NCI-H146 treated with DMSO at 0.1 percent for 48 hours (cell line): ENCODE measurements at regions not wholly inside any gene's neighbourhood (a gene's known extent, or its start where the extent isn't known, plus 50 kb on each side); places are given as distances from the start of the nearest gene placed in this dataset.
"Not testable (repeated sequence)": the region's sequence is repeated elsewhere in the genome, so short reads cannot be mapped to it uniquely, and the experiment has no call there.

Source experiments
- DNase-seq: peaks from one replicate; lab custom pipeline; 2025; ENCODE audit not compliant: unreplicated experiment; lab: John Stamatoyannopoulos, UW

DNA sequence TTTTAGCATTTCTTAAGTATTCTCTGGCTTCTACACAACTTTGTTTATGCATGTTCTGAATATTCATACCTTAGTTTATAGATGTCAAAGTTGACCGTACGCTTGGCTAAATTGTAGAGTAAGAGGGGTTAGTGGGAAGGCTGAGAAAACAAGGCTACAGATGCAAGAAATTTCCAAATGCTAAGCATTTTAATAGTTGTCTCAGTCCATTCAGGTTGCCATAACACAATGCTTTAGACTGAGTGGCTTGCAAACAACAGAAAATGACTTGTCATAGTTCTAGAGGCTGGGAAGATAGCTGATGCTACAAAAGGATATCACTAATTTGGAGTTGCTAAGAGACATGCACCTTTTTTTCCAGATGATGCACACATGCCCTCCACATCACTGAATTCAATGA, 53.0 kb upstream of the C1QTNF3 start:
- not testable (repeated sequence) for DNase-seq

GRCh38 chr5:34099891-34100290, 56.9 kb upstream of the C1QTNF3 start:
- DNase-seq = not testable (repeated sequence)

DNA sequence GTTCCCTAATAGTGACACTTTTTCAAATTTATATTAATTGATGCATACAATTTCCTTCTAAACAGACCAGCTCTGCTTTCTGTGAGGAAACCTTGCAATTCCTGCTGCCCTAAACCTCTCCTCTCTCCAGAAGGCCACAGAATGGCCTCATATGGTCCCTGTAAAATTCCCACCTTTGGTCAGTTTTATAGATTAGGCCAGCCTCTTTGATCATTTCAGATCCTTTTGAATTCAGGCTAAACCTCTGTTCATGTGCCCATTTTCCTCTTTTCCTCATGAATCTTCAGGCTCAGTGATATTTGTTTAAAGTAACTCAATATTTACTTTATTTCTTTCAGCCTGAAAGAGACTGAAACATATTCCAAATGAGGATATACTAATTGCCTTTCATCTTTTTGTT, 58.6 kb upstream of the C1QTNF3 start:
- not testable (repeated sequence) for DNase-seq

DNA sequence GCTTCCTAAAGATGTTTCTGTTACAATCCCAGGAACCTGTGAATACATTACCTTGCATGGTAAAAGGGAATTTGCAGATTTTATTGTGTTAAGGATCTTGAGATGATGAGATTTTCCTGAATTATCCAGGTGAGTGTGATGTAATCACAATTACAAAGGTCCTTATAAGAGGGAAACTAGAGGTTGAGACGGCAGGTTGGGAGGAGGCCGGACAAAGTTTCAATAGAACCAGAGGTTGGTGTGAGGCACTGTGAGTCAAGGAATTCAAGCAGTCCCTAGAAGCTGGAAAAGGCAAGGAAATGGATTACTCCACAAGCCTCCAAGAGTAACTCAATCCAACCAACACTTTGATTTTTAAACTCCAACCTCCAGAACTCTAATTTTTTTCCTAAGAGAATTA, 65.9 kb upstream of the C1QTNF3 start:
- DNase-seq = not testable (repeated sequence)

DNA sequence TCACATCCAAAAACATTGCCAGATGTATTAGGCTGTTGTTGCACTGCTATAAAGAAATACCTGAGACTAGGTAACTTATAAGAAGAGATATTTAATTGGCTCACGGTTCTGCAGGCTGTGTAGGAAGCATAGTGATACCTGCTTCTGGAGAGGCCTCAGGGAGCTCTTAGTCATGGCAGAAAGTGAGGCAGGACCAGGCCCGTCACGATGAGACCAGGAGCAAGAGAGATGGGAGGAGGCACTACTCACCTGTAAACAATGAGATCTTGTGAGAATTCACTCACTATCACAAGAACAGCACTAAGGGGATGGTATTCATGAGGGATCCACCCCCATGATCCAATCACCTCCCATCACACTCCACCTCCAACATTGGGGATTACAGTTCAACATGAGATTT, 81.3 kb upstream of the C1QTNF3 start:
- DNase-seq = not testable (repeated sequence)

GRCh38 chr5:34125354-34125753, 82.3 kb upstream of the C1QTNF3 start:
- DNase-seq = not testable (repeated sequence)

- DNase-seq = not testable (repeated sequence)
Observed at GRCh38 chr5:34126741-34127140, 83.7 kb upstream of the C1QTNF3 start.

- DNase-seq = not testable (repeated sequence)
Observed at GRCh38 chr5:34127818-34128217, 84.8 kb upstream of the C1QTNF3 start.

DNA sequence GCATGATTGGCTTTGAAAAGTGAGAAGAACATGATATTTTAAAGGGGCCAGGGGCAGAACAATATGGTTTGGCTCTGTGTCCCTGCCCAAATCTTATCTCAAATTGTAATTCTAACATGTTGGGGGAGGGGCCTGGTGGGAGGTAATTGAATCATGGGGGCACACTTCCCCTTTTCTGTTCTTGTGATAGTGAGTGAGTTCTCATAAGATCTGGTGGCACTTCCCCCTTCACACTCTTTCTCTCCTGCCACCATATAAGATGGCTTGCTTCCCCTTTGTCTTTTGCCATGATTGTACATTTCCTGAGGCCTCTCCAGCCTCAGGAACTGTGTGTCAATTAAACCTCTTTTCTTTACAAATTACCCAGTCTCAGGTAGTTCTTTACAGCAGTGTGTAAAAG, 85.9 kb upstream of the C1QTNF3 start:
- DNase-seq = not testable (repeated sequence)

- not testable (repeated sequence) for DNase-seq
Observed at GRCh38 chr5:34154988-34155387, 112.0 kb upstream of the C1QTNF3 start.

GRCh38 chr5:34156703-34157414, 113.8 kb upstream of the C1QTNF3 start:
- DNase-seq = not testable (repeated sequence)

DNA sequence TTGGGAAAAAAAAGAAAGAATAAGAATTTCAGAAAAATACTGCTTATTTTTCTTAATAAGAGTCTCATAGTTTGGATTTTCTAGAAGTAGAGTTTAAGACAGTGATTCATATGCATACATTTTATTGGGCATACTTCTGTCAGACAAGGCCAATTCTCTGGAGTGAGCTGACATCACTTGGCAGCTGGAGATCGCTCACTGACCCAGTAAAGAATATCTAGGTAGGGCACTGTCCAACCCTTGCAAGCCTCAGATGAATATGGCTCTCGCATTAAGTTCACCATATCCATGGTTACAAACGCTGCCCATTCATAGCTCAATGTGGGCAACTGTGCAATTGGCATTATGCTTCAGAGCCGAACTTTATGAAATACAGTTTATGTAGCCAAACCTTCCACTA, 117.9 kb upstream of the C1QTNF3 start:
- DNase-seq = not testable (repeated sequence)

- DNase-seq = not testable (repeated sequence)
Observed at GRCh38 chr5:34171398-34171797, 128.4 kb upstream of the C1QTNF3 start.

DNA sequence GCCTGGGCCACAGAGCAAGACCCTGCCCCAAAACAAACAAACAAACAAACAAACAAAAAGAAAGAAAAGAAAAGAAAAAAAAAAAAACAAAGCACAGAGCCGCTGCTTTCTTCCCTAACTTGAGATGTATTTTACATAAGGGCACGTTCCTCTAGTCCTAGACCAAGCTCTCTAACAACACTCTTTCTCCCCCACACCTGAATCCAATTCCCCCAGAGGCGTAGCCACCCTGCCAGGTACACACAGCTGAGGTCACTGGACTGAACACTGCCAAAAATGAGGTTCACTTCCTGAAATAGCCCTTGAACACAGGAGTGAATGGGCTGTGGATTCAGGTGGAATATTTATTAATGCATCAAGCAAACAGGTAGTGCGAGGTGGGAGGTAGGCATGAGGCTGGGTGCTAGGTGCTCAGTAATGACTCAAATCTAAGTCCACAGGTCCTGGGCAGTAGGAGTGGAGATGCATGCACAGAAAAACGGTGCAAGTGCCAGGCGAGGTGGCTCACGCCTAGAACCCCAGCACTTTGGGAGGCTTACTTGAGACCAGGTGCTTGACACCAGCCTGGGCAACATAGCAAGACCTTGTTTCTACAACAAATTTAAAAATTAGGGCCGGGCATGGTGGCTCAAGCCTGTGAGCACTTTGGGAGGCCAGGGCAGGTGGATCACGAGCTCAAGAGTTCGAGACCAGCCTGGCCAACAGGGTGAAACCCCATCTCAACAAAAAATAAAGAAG, 136.6 kb upstream of the C1QTNF3 start:
- DNase-seq = not testable (repeated sequence)

DNA sequence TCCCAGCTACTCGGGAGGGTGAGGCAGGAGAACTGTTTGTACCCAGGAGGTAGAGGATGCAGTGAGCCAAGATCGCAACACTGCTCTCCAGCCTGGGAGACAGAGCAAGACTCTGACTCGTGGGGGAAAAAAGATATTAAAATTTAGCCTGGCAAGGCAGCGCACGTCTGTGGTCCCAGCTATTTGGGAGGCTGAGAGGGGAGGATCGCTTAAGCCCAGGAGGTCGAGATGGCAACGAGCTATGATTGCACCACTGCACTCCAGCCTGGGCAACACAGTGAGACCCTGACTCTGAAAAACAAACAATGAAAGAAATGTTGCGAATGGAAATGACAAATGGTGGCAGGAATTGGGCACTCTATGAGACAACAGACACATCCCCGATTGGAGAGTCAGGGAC, 137.2 kb upstream of the C1QTNF3 start:
- not testable (repeated sequence) for DNase-seq

- not testable (repeated sequence) for DNase-seq
Observed at GRCh38 chr5:34180940-34181614, 138.1 kb upstream of the C1QTNF3 start.

DNA sequence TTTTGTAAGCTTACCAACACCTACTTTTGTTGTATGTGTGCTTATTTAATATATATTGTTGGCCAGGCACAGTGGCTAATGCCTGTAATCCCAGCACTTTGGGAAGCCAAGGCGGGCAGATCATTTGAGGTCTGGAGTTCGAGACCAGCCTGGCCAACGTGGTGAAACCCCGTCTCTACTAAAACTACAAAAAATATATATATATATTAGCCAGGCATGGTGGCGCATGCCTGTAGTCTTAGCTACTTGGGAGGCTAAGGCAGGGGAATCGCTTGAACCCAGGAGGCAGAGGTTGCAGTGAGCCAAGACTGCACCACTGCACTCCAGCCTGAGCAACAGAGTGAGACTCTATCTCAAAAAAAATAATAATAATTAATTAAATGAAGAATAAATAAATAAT, 142.0 kb upstream of the C1QTNF3 start:
- DNase-seq = not testable (repeated sequence)

GRCh38 chr5:34185572-34185971, 142.6 kb upstream of the C1QTNF3 start:
- DNase-seq = not testable (repeated sequence)

DNA sequence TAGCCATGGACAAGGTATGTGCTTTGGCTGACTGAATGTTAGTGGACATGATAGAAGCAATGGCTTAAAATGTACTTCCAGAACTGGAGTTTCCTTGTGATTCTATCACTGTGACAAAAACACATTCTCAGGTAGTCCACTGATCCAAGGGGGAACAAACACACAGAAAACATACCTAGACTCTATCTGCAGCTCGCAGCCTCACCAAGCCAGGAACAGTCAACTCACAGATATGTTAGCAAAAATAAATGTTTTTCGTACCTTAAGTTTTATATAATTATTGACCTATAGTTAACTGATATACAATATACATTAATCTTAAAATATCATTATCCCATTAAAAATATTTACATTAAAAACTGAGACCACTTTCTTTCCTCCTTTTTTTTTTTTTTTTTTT, 143.1 kb upstream of the C1QTNF3 start:
- DNase-seq = not testable (repeated sequence)

GRCh38 chr5:34186865-34187264, 143.9 kb upstream of the C1QTNF3 start:
- not testable (repeated sequence) for DNase-seq

GRCh38 chr5:34187441-34187840, 144.4 kb upstream of the C1QTNF3 start:
- not testable (repeated sequence) for DNase-seq
